ENCODE measurements at regions not wholly inside any gene's neighbourhood (a gene's known extent, or its start where the extent isn't known, plus 50 kb on each side); places are given as distances from the start of the nearest gene placed in this dataset.

DNA sequence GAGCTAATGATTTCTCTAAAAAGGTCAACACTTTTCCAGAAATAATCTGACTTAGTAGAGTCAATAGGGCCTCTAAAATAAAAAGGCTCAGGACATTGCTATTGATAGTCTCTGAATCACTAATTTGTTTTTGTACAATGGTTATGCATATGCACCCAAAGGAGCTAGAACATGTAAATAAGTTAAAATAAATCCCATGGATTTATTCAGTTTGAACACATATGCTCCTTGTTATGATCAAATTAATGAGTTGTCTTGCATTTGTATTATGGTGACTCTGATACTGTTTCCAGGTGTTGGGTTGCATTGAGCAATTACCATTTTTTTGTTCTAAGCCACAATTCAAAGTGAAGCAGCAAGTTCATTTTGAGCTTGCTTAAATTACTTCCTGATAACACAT, 276.0 kb upstream of the TUSC1 start:
- no peak for FAIRE-seq
- no peaks in the 10 kb centered on the region for H4K20me1 ChIP-seq (replicated peaks in 1 of 2; ENCODE audit: control insufficient read depth in 1 of 2, insufficient read depth in 2 of 2, low read length in 2 of 2)
- H2BK15ac ChIP-seq (ENCODE audit: low read length): no peak overlapping the region
- no peak overlapping the region for H2BK5ac ChIP-seq (ENCODE audit: low read depth, low read length)
- H3K27me3 ChIP-seq (replicated peaks in 1 of 4; ENCODE audit: control insufficient read depth in 3 of 4, extremely low read depth in 1 of 4, insufficient read depth in 3 of 4, low read length in 3 of 4): no peaks in the 10 kb centered on the region
- H3K23ac ChIP-seq (ENCODE audit: insufficient read length): no peak overlapping the region
- H3K18ac ChIP-seq (ENCODE audit: extremely low read depth, low read length): no peak overlapping the region
- no peaks in the 10 kb centered on the region for H3K9me3 ChIP-seq (ENCODE audit: insufficient read depth in 2 of 2, low read depth in 1 of 2, low read length in 1 of 2)
- DNase-seq (ENCODE audit: low read depth in 1 of 2, low spot score in 2 of 2): no peak
- no peaks in the 10 kb centered on the region for H3K4me1 ChIP-seq (replicated peaks in 1 of 4; ENCODE audit: control insufficient read depth in 3 of 4, insufficient read depth in 4 of 4, low read length in 3 of 4)
- no peaks in the 10 kb centered on the region for H3K79me1 ChIP-seq (ENCODE audit: low read depth, low read length)
- no peak overlapping the region for H2AK5ac ChIP-seq (ENCODE audit: low read depth, low read length)
- H3K56ac ChIP-seq (replicated peaks; ENCODE audit: insufficient read length, low read depth, low read length): no peak overlapping the region
- POLR2A ChIA-PET (ENCODE audit: partially characterized antibody): no interaction called here
- no peaks in the 10 kb centered on the region for H3K79me2 ChIP-seq (ENCODE audit: control insufficient read depth in 1 of 2, insufficient read depth in 2 of 2, low read length in 2 of 2)
- no peak overlapping the region for H3K4ac ChIP-seq (replicated peaks; ENCODE audit: insufficient read length, low read depth, low read length)
- no peak overlapping the region for H2AFZ ChIP-seq (ENCODE audit: low read length)
- H3K36me3 ChIP-seq (ENCODE audit: control insufficient read depth in 2 of 4, insufficient read depth in 4 of 4, low read length in 3 of 4): no peaks in the 10 kb centered on the region
- CTCF ChIA-PET (ENCODE audit: partially characterized antibody): interaction anchor here (1.9 to 3.1 kb wide), 2 partner anchors 11 to 372 kb away, joined by 7 to 9 read pairs; no protein-coding TSS in a partner anchor
- no peak overlapping the region for H2BK20ac ChIP-seq (ENCODE audit: low read length)
- no peak overlapping the region for H2BK120ac ChIP-seq (replicated peaks; ENCODE audit: low read depth, low read length)
- H3K9ac ChIP-seq (replicated peaks in 1 of 4; ENCODE audit: extremely low read depth in 1 of 4, low read depth in 3 of 4, low read length in 3 of 4): no peak overlapping the region
- no peak overlapping the region for H4K5ac ChIP-seq (ENCODE audit: insufficient read length, low read depth, low read length)
- H2BK12ac ChIP-seq (ENCODE audit: low read depth, low read length): no peak overlapping the region
- no peaks in the 10 kb centered on the region for H3K23me2 ChIP-seq (ENCODE audit: low read depth, low read length)
- no peak overlapping the region for H3K4me2 ChIP-seq (ENCODE audit: insufficient read depth in 1 of 2, low read depth in 2 of 2, low read length in 2 of 2)
- H3K27ac ChIP-seq (ENCODE audit: low read depth, low read length): no peak overlapping the region
- no peak overlapping the region for H3K14ac ChIP-seq (ENCODE audit: insufficient read length)
- no peak overlapping the region for H4K91ac ChIP-seq (replicated peaks; ENCODE audit: insufficient read length, low read length)
- H3K4me3 ChIP-seq (ENCODE audit: extremely low read depth in 1 of 4, insufficient read depth in 2 of 4, low read depth in 3 of 4, low read length in 4 of 4): no peak overlapping the region
- no peak overlapping the region for H4K8ac ChIP-seq (ENCODE audit: extremely low read depth, insufficient read depth, low read length)
- TF ChIP-seq RBBP5 (IDR thresholded peaks at IDR 0.05; ENCODE audit: borderline replicate concordance, low read depth, low read length): no peak
- TF ChIP-seq NANOG (IDR thresholded peaks at IDR 0.05; ENCODE audit: insufficient read depth, low read depth, low read length, poor library complexity, severe bottlenecking): no peak
- TF ChIP-seq SP2 (IDR thresholded peaks at IDR 0.05; ENCODE audit: low read length): no peak
- TF ChIP-seq SP1 (IDR thresholded peaks at IDR 0.05; ENCODE audit: low read depth, low read length): no peak
- TF ChIP-seq CTBP2 (IDR thresholded peaks at IDR 0.05; ENCODE audit: borderline replicate concordance, insufficient read depth, insufficient read length, low read length): no peak
- TF ChIP-seq KDM1A (IDR thresholded peaks at IDR 0.05; ENCODE audit: borderline replicate concordance, low read length): no peak
- no peak for TF ChIP-seq SIX5 (IDR thresholded peaks at IDR 0.05; ENCODE audit: low read depth, low read length)
- no peak for TF ChIP-seq RXRA (IDR thresholded peaks at IDR 0.05; ENCODE audit: insufficient read depth, low read depth, low read length)
- TF ChIP-seq, protein P1, sequence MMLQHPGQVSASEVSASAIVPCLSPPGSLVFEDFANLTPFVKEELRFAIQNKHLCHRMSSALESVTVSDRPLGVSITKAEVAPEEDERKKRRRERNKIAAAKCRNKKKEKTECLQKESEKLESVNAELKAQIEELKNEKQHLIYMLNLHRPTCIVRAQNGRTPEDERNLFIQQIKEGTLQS (IDR thresholded peaks at IDR 0.05; ENCODE audit: insufficient read depth, low read depth, low read length): no peak
- TF ChIP-seq SP4 (IDR thresholded peaks at IDR 0.05; ENCODE audit: low read length): no peak
- TF ChIP-seq, protein P2, sequence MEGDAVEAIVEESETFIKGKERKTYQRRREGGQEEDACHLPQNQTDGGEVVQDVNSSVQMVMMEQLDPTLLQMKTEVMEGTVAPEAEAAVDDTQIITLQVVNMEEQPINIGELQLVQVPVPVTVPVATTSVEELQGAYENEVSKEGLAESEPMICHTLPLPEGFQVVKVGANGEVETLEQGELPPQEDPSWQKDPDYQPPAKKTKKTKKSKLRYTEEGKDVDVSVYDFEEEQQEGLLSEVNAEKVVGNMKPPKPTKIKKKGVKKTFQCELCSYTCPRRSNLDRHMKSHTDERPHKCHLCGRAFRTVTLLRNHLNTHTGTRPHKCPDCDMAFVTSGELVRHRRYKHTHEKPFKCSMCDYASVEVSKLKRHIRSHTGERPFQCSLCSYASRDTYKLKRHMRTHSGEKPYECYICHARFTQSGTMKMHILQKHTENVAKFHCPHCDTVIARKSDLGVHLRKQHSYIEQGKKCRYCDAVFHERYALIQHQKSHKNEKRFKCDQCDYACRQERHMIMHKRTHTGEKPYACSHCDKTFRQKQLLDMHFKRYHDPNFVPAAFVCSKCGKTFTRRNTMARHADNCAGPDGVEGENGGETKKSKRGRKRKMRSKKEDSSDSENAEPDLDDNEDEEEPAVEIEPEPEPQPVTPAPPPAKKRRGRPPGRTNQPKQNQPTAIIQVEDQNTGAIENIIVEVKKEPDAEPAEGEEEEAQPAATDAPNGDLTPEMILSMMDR (IDR thresholded peaks at IDR 0.05; ENCODE audit: control extremely low read depth in 1 of 3, insufficient read depth in 1 of 3, low read depth in 1 of 3, low read length in 3 of 3): no peak
- TF ChIP-seq, protein P3, sequence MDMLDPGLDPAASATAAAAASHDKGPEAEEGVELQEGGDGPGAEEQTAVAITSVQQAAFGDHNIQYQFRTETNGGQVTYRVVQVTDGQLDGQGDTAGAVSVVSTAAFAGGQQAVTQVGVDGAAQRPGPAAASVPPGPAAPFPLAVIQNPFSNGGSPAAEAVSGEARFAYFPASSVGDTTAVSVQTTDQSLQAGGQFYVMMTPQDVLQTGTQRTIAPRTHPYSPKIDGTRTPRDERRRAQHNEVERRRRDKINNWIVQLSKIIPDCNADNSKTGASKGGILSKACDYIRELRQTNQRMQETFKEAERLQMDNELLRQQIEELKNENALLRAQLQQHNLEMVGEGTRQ (IDR thresholded peaks at IDR 0.05; ENCODE audit: low read length): no peak
